HS-27A (cell line): ENCODE measurements at regions not wholly inside any gene's neighbourhood (a gene's known extent, or its start where the extent isn't known, plus 50 kb on each side); places are given as distances from the start of the nearest gene placed in this dataset.
A peak's percentile ranks its signal among the peaks of the same experiment; 100 is the strongest.

Experiments
- DNase-seq: peaks from one replicate; pipeline ENCODE4 v3.0.0-alpha.2; 2012; ENCODE audit warnings: low read depth, missing footprints

- DNase-seq: no peak
Observed at GRCh38 chr4:133058701-133059100, 90.4 kb upstream of the PCDH10 start.

DNA sequence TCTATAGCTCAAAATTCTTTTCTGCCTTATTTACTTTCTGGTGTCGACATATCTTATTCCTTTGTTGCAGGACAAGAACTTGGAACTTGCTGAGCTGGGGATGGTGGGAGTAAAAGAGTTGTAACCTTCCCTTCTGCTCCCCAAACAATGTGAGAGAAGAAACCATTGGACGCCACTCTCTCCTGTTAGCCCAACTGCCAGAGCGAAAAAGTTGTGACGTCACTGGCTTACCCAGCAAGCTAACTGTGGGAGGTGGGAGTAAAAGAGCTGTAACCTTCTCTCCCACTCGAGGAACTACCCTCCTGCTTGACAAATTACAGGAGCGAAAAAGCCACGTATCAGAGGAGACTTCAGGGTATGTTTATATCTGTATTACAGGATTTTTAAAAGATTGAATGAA is 90.0 kb upstream of the PCDH10 start:
- DNase-seq: no peak

GRCh38 chr4:133062851-133063250 is 86.2 kb upstream of the PCDH10 start:
- DNase-seq: peak; percentile 52

DNA sequence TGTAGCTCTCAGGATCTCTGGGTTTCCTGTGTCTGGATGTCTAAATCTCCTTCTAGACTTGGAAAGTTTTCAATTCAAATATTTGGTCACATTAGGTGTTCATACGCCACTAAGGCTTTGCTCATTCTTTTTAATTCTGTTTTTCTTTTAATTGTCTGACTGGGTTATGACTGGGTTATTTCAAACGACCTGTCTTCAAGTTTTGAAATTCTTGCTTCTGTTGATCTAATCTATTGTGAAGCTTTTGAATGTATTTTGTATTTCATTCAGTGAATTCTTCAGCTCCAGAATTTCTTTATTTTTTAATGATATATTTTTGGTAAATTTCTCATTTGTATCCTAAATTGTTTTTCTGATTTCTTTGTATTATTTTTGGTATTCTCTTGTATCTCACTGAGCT is 81.0 kb upstream of the PCDH10 start:
- DNase-seq: no peak

DNA sequence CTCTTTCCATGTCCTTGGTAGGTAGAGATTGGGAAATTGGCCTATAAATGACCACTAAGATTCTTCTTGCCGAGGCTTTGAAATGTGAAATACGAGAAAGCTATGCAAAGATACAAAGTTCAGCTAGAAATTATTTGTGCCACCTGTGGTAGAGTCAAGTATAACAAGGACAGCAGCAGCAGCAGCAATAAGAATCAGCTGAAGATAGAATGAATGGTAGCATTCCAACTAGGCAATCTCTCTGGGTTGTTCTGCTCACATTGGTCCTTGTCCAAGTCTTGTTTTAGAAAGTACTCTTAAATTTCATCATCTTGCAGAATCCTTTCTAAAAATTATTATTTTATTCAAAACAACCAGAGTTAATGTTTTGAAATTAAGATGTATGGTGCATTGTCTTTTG is 67.8 kb upstream of the PCDH10 start:
- no peak for DNase-seq

- no peak for DNase-seq
Observed at GRCh38 chr4:133084421-133084820, 64.7 kb upstream of the PCDH10 start.

GRCh38 chr4:133095591-133095990 is 53.5 kb upstream of the PCDH10 start:
- peak; percentile 4 for DNase-seq

GRCh38 chr4:133096972-133097371 is 52.1 kb upstream of the PCDH10 start:
- no peak for DNase-seq
